GDM1 (cell line): ENCODE measurements at regions not wholly inside any gene's neighbourhood (a gene's known extent, or its start where the extent isn't known, plus 50 kb on each side); places are given as distances from the start of the nearest gene placed in this dataset.
"Not testable (repeated sequence)": the region's sequence is repeated elsewhere in the genome, so short reads cannot be mapped to it uniquely, and the experiment has no call there.

Source experiments
- DNase-seq: peaks from one replicate; lab custom pipeline; 2025; lab: John Stamatoyannopoulos, UW

- DNase-seq: no peak
Measured at GRCh38 chr10:37067576-37067975, 57.8 kb upstream of the ANKRD30A start.

DNA sequence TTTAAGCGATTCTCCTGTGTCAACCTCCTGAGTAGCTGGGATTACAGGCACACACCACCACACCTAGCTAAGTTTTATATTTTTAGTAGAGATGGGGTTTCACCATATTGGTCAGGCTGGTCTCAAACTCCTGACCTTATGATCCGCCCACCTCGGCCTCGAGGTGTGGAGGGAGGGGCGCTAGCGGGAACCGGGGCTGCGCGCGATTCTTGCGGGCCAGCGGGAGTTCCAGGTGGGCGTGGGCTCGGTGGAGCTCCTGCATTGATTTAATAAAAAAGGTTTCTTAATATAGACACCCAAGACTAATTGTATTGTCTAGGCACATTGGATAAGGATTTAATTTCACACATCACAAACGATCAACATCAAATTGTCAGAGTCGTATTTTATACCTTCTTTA, 63.1 kb upstream of the ANKRD30A start:
- not testable (repeated sequence) for DNase-seq

DNA sequence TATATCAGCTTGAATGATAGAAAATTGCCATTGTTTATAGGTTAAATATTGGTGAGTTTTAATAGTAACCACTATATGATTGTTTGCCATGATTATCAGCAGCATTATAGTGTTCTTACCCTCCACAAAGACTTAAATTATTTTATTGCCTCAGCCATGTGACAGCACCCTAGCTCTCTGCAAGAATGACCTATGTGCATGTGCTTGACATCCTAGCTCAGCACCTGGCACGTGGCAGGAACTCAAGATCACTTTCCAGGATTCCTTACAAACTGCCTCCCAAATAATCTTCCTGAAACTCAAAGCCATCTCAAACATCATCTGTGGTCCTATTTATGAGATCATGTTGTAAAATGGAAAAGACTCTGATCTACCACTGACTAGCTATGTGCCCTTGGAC, 68.1 kb upstream of the ANKRD30A start:
- no peak for DNase-seq

DNA sequence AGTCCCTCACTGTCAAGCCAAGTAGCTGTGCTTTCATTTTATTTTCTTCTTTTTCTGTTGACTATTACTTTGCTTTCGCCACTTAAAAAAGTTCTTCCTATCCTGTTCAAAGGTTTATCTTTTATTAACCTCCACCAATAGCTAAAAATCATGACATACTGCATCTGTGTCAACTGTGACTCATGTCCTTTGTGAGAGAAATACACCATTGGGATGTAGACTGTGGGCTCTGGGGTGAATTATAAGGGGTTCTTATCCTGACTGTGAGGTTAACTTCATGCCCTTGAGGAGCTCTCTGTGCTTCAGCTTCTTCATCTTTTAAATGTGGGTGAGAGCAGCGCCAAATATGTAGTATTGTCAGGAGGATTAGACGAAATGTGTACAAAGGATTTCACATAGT, 71.9 kb upstream of the ANKRD30A start:
- DNase-seq: no peak

DNA sequence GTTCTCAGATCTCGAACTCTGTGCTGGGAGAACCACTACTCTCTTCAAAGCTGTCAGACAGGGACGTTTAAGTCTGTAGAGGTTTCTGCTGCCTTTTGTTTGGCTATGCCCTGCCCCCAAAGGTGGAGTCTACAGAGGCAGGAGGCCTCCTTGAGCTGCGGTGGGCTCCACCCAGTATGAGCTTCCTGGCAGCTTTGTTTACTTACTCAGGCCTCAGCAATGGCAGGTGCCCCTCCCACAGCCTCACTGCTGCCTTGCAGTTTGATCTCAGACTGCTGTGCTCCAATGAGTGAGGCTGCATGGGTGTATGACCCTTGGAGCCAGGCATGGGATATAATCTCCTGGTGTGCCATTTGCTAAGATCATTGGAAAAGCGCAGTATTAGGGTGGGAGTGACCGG, 75.4 kb upstream of the ANKRD30A start:
- not testable (repeated sequence) for DNase-seq

GRCh38 chr10:37044319-37044718, 81.1 kb upstream of the ANKRD30A start:
- DNase-seq: not testable (repeated sequence)

DNA sequence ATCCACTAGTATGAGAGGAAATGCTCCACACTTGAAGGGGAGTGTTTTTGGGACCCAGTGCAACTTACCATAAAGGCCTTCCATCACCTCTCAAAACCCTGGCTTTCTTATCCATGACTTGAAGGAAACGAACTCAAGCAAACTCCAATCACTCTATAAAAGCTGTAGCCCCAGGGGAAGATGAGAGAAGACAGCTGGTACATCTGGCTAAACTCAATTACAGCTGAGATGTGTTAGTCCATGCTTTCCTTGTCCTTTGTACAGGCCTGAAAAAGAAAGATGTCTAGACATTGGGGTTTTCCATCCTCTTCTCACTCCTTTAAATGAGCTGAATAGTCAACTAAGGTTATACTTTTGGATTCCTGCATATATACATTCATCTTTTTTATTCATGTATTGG, 89.5 kb upstream of the ANKRD30A start:
- no peak for DNase-seq

DNA sequence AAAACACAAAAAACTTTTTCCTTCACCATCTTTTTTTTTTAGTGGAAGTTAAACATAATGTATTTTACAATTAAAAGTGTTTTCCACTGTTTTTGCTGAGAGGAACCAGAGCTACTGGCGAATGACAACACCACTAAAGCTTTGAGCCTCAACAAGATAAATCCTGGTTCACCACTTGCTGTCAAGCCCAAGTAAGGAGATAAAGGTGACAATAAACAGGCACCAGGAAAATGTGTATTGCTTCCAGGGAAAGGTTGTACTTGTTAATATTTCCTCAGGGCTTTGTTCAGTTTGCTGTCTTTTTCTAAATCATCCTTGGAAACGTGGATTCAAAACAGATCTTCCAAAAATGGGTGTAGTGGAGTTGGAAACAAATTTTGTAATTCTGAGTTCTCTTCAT, 109.9 kb upstream of the ANKRD30A start:
- no peak for DNase-seq

- no peak for DNase-seq
Measured at GRCh38 chr10:37010741-37011140, 114.7 kb upstream of the ANKRD30A start.

DNA sequence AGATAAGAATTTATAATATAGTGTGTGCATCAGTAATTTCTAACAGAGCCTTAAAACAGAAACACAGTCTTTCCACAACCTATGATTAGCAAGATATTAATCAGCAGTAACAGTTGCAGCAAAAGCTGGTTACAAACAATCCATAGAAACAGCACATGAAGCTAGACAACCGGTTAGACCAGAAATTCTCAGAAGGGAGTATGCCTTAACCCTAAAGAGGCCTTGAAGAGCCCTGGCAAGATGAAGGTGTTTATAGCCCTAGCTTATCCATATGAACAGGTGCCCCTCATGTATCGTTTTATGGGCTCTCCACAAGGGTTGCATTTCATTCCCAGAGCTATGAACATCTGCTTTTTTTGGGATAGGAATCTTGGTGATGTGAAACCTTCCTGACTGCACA, 117.1 kb upstream of the ANKRD30A start:
- DNase-seq: not testable (repeated sequence)

DNA sequence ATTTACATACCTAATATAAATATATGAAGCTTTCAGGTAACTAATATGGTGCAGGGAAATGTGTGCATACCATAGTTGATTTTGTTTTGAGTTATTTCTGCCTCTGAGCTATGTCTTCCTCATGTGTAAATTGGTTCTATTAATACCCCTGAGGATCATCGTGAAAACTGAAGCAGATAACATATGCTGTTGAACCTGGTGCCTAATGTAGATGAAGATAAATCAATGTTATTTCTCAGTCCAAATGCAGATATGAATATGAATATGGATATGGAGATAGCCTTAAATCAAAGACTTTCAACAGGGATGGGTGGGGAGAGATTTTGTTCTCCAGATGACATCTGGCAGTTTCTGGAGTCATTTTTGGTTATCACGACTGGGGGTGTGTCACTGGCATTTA, 122.3 kb upstream of the ANKRD30A start:
- no peak for DNase-seq

- DNase-seq: not testable (repeated sequence)
Measured at GRCh38 chr10:36995806-36996205, 129.6 kb upstream of the ANKRD30A start.

DNA sequence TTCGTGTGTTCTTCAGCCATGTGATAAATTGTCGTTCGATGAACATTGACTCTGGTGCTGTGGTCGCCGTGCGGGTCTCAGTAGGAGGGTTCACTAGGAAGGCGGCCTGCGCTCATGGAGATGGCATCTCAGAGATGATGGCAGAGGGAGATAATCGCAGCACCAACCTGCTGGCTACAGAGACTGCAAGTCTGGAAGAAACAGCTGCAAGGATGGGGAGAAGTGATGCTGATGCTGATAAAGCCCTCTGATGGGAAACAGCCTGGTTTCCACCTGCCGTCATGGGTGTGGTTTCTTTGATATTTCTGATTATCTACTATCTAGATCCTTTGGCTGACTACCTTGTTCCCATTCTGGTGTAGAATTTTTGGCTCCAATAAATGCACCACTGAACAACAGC, 130.5 kb upstream of the ANKRD30A start:
- DNase-seq: no peak

DNA sequence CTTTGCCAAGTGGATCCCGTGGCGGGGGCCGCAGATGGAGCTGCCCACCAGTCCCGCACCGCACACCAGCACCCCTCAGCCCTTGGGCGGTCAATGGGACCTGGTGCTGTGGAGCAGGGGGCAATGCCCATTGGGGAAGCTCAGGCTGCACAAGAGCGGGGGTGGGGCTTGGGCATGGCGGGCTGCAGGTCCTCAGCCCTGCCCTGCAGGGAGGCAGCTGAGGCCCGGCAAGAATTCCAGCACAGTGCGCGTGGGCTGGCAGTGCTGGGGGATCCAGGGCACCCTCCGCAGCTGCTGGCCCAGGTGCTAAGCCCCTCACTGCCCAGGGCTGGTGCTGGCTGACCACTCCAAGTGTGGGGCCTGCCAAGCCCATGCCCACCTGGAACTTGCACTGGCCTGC, 136.2 kb upstream of the ANKRD30A start:
- no peak for DNase-seq

- no peak for DNase-seq
Measured at GRCh38 chr10:36946598-36946997, 178.8 kb upstream of the ANKRD30A start.

GRCh38 chr10:36943544-36943943, 181.9 kb upstream of the ANKRD30A start:
- no peak for DNase-seq

DNA sequence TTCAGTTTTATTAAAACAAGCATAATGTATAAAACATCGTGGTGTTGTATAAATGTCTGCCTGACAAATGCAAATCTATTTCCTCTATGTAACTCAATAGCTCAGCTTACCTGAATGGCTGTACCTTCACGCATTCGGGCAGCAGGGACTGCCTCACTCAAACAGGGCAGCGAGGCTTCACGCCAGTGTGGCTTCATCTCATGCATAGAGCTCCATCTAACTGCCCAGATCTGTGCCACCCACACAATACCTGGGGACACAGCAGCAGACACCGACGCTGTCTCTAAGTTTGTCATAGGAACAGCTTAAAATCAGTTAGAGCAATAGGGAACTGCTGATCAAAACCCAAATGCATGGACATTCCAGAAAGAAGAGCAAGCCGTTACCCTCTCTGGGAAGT, 182.8 kb upstream of the ANKRD30A start:
- DNase-seq: no peak

DNA sequence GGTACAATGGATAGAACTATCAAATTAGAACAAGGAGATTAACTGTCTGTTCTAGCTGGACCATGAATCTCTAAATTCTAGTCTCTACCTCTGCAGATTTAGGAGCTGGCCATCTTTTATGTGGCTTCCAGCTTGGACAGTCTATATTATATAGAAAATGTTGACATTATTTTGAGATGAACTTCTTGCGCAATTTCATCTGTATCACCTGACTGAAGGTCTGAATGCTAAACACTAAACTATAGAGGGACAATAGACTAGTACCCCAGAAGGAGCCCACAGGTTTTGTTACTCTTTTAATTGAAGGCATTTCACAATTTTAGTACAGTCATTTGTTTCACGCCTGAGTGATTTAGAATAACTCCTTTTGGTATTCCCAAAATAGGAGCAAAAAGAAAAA, 222.4 kb upstream of the ANKRD30A start:
- no peak for DNase-seq

GRCh38 chr10:36899652-36900051, 225.7 kb upstream of the ANKRD30A start:
- no peak for DNase-seq

DNA sequence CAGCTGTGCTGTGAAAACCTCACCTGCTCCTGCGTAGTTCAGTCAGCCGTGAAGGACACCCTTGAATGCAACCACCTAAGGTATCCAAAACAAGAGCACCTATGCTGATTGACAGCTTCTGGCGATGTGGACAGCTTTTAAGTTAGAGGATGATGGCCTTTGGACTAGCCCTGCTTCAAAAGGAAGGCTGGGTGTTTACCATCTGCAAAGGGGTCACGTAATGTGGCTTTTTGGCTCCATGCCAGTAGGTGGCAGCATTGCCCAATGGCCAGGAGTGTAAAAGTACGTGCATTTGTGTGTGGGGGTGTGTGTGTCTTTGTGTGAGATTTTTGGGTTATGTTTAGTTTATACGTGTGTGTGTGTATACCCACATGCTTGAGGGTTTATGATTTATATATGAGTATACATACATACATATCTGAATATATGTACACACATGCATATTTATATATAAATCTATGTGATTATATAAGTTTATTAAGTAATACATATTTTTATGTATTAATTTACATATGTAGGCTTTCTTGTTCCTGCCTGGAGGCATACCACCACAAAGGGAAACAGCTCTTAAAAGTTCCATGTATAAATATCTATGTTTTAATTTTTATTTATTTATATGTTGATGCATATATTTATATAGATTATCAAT, 236.3 kb upstream of the ANKRD30A start:
- peak; percentile 9 for DNase-seq

DNA sequence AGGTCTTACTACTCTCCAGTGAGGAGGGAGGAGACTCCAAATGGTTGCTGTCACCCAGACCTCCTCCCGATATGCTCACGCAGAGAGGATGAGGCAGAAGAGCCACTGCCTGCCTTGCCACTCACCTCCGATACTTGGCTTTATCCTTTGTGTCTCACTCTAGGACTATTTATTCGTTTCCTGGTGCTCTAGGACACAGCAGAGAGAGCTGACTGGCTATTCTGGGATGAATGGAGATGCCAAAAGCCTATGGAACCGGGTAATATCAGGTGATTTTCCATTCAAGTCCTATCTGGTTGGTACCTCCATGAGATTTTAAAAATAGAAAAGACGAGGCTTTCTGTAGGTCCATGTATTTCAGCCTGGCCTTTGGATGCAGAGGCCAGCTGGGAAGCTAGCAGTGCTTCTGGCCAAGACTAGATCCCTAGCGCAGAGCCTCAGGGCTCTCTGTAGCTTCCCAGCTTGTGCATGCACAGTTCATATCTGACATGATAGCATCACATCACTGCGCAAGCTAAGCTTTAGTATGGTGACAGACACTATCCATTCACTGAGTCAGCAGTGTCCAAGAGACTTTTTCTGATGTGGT, 239.0 kb upstream of the ANKRD30A start:
- DNase-seq: no peak

DNA sequence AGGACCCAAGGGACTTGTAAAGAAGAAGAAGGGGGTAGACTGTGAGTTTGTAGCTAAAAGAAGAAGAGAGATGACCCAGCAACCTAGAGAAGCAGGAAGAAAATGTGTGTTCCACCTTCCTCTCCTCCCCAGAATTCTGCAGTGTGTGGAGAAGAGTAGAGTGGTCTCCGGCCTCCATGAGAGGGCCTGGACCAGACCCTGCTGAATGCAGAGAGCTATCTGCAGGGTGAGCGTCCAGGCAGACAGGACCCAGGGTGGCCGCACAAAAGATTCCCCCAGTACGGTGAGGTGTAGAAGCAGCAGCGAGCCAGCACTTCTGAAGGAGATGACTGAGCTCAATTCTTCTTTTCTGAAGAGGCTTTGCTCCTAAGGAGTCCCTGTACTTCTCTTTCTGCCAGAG, 239.7 kb upstream of the ANKRD30A start:
- DNase-seq: no peak

GRCh38 chr10:36882781-36883180, 242.6 kb upstream of the ANKRD30A start:
- DNase-seq: no peak

GRCh38 chr10:36880898-36881297, 244.5 kb upstream of the ANKRD30A start:
- no peak for DNase-seq
